ENCODE measurements at regions not wholly inside any gene's neighbourhood (a gene's known extent, or its start where the extent isn't known, plus 50 kb on each side); places are given as distances from the start of the nearest gene placed in this dataset.

- no peak for DNase-seq (ENCODE audit: low read depth)
Measured at GRCh38 chr20:50273601-50274491, 83.2 kb downstream of the CEBPB start.

DNA sequence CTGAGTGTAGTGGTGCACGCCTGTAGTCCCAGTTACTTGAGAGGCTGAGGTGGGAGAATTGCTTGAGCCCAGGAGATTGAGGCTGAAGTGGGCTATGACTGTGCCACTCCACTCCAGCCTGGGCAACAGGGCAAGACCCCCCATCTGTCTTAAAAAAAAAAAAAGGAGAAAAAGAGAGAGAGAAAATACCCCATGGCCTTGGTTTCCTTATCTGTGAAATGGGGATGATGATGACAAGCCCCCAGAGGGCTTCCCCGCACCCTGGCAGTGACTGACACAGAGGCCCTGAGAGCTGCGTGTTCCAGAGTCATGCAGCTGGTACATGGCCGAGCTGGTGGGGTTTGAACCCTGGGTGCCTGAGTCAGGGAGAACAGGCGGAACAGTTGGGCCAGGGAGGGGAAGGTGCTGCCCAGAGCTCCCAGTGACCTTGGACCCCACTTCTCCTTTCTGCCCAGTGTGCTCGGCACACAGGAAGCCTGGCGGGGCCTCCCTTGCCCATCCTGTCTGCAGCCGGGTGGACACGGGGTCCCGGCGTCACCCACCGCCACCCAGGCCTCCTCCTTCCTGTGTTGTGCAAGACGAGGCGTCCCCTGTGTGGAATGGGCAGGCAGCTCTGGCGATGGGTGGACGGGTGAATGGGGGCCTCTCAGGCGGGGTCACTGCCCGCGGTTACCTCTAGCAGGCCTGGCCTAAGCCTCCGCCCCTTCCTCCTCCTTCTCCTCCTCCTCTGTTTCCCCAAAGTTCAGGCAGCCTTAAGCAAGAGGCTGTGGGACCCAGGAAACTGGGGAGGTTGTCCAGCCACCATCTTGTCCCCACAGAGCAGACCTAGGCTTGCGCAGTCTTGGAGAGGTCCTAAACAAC is 84.2 kb downstream of the CEBPB start:
- DNase-seq (ENCODE audit: low read depth) = no peak

GRCh38 chr20:50276119-50277063 is 85.8 kb downstream of the CEBPB start:
- no peak for DNase-seq (ENCODE audit: low read depth)

DNA sequence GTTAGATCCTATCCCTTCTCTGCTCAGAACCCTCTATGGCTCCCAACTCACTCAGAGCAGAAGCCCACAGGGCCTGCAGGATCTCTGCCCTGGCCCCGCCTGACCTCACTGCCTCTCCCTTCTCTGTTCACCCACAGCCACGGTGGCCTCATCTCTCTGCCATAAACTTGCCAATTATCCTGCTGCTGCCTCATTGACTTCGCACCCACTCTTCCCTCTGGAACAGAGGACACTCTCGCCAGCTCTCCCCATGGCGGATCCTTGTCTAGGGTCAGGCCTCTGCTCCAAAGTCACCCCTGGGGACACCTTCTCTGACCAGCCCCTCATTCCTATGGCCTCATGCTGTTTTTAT is 86.4 kb downstream of the CEBPB start:
- DNase-seq (ENCODE audit: low read depth) = no peak

DNA sequence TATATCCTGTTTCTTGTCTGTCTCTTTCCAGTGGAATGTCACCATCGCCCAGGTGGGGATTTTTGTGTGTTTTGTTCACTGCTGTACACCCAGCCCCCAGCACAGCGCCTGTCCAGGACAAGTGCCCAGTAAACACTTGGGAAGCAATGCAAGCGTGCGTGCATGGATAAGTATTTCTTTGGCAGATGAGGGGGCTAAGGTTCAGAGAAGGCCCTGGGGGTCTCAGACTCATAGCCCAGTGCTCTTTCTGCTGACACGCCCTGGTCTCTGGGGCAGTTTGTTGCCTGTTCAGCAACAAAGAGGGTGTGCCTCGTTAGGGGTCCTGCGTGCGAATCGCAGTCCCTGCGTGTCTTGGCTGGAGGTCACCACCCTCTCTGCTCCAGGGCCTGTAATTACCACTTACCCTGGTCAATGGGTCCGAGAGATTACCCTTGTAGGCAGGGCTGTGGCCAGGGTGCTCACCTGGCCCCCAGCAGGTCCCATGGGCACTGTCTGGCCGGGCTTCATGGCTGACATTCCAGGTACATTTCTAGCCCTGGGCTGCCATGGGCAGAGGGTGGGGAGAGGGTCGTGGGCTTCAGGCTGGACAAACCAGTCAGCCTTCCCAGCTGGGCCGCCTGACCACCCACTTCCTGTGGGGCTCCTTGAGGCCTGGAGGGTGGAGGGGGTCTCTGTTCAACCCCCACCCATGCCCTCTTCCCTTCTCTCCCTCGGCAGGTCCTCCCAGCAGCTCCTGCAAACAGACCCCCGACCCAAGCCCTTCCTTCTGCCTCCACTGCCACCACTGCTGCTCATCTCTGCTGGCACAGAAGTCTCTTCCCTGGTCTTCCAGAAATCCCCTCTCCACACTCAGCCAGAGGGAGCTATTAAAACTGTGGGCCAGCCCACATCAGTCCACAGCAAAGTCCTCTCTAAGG is 87.1 kb downstream of the CEBPB start:
- DNase-seq (ENCODE audit: low read depth) = no peak

- no peak for DNase-seq (ENCODE audit: low read depth)
Measured at GRCh38 chr20:50278377-50278683, 87.7 kb downstream of the CEBPB start.

- DNase-seq (ENCODE audit: low read depth) = no peak
Measured at GRCh38 chr20:50278684-50279531, 88.3 kb downstream of the CEBPB start.

DNA sequence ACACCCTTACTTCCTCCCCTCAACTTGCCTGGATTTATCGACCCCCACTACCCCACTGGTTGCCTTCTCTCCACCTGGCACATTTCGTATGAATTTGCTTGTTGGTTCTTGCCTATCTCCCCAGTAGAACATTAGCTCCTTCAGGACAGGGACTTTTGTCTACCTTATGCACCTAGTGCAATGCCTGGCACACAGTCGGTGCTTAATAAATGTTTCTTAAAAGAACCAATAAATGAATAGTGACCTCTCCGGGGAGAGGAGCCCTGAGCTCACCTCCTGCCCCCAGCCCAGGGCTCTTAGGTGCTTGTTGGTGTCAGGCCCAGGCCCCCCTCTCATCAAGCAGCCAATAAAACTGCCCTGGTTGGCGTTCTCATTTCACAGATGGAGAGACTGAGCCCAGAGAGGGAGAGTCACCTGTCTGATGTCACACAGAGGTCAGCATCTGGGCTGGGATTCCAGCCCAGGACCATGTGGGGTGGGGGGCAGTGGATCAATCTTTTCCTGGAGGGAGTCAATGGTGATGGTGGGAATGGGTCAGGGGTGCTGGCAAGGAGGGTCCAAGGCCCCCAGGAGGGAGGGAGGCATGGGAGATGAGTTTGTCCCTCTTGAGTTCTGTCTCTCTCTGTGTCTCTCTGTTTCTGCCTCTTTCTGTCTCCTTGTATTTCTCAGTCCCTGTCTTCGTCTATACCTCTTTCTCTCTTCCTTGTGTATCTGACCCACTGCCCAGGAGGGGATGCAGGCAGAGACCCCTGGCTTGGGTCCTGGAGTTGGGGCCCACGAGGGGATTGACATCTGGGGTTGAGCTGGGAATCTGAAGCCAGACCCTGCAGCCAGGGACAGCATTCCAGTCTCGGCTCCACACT is 89.6 kb downstream of the CEBPB start:
- no peak for DNase-seq (ENCODE audit: low read depth)

DNA sequence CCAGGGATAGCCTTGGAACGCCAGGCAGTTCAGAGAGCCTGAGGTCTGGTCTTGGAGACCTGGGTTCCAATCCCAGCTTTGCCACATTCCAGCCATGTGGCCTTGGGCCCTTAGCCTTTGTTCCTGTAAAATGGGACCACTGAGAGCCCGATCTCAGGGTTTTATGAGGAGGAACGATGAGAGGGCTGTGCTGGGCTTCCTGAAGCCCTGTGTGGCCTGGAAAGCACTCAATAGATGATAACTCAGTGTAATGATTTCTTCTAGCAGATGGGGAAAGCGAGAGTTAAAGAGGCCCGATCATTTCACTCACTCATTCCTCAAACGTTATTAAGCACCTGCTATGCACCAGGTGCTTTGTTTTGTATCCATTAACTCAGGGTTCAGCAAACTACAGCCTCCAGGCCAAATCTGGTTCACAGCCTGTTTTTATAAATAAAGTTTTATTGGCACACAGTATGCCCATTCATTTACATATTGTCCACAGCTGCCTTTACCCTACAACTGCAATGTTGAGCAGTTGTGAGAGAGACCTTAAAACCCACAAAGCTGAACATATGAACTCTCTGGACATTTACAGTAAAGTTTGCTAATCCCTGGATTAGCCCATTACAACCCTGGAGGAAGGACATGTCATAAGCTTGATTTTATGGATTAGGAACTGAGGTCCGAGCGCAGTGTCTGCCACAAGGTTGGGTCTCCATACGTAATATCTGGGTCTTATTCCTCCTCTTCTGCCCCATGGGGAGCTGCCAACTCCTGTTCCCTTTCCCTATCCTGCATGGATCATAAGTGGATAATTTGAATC is 90.4 kb downstream of the CEBPB start:
- DNase-seq (ENCODE audit: low read depth) = no peak

DNA sequence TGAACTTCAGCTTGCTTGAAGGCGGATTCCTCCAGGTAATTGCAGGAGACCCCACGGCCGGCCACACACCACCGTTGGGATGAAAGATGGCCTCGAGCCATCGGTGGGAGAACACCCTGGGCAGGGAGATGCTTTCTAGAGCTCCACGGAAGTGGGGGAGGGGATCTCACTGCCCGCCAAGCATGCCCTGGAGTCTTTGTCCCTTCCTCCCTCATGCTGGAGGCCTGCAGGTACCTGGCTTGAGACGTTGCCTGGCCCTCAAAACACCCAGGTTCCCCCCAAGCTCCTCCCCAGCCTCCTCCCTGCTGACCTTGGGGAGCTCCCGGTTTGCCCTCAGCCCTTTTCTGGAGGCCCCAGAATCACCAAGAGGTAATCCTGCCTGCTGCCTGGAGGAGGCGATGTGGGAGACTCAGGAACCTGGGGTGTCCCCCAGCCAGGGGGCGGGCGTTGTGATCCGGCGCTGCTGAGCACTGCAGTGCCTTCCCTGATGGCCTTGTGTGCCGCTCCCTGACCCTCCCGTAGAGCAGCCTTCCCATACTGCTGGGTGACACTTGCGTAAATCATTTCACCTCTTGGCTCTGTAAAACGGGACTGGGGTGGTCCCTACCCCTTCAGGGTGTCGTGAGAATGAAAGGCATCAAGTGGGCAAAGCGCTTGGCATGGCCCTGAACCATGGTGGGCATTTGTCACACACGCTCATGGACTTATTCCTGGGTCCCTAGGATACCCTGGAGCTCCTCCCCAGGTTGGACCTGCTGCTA is 91.4 kb downstream of the CEBPB start:
- no peak for DNase-seq (ENCODE audit: low read depth)

GRCh38 chr20:50282592-50283241 is 92.1 kb downstream of the CEBPB start:
- DNase-seq (ENCODE audit: low read depth) = no peak

- no peak for DNase-seq (ENCODE audit: low read depth)
Measured at GRCh38 chr20:50283370-50283769, 92.7 kb downstream of the CEBPB start.

GRCh38 chr20:50283922-50284810 is 93.5 kb downstream of the CEBPB start:
- DNase-seq (ENCODE audit: low read depth) = no peak

DNA sequence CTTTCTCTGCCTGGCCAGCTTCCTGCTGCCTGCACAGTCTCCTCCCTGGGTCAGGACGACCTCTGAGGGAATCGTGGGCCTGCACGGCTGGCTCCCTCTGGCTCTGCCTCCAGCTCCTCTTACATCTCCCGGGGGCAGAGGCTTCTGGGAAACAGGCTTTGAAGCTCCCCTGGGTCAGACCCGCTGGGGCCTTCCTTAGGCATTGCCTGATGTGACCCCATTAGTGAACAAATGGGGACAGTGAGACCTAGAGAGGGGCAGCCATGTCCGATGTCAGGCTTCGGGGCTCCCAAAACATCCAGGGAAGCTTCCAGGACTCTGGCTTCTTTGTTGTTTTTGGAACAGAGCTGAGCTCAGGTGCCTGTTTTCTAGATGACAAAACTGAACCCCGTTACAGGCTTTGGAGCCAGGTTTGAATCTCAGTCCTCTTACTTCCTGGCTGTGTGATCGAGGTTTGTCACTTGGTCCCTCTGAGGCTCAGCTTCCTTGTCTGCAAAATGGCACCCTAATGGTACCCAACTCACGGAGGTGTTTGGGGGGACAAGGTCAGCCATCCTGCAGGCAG is 94.3 kb downstream of the CEBPB start:
- no peak for DNase-seq (ENCODE audit: low read depth)

DNA sequence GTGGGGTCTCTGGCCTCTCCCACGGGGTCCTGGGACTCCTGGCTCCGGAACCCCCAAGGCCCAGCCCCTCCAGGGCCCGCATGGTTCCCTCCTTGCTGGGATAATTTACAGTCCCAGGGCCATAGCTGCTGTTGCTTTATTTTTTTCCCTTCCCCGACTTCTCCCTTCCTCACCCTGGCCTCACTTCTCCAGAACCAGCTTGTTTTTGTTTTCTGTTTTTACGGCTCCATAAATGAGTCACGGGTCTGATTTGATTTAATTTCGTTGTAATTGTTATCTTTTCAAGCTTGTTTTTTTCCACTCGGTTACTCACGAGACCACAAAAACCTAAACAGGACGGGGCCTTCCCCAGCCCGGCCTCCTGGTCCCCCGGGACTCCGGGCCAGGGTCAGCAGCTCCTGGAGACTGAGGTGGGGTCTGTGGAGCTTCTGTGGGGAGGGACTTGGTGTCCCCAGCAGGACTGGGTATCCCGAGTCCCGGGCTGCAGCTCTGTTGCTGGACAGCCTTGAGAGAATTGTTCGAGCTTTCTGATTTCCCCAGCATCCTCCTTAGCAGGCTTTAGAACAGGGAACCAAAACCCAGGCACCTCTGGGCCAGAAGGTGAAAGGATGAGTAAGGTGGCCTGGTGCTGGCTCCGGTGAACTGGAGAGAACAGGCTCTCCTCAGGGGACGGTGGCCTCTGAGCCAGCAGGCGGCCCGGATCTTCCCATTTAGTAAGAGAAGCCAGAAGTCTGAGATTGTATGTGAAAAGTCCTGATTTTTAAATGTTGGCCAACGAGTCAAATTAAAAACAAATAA is 94.9 kb downstream of the CEBPB start:
- no peak for DNase-seq (ENCODE audit: low read depth)
